Suprapubic skin (tissue), 4 donors: ENCODE measurements at regions not wholly inside any gene's neighbourhood (a gene's known extent, or its start where the extent isn't known, plus 50 kb on each side); places are given as distances from the start of the nearest gene placed in this dataset.

Source experiments
- DNase-seq, 2 donors: peaks; one replicate each; pipeline ENCODE4 v3.0.0-alpha.2; 2019; ENCODE audit warnings: low spot score in 2 of 2
- H3K27ac ChIP-seq: fragments of 200-600 bp; sonication (generic); one replicate; pipeline ENCODE4 v1.5.1; 2019
- H3K27me3 ChIP-seq: fragments of 200-600 bp; sonication (generic); one replicate; pipeline ENCODE4 v1.5.1; 2019
- H3K36me3 ChIP-seq: fragments of 200-600 bp; sonication (generic); one replicate; pipeline ENCODE4 v1.5.1; 2019
- H3K4me1 ChIP-seq: fragments of 200-600 bp; sonication (generic); one replicate; pipeline ENCODE4 v1.5.1; 2019
- H3K4me3 ChIP-seq: fragments of 200-600 bp; sonication (generic); one replicate; pipeline ENCODE4 v1.5.1; 2019; ENCODE audit warnings: mild to moderate bottlenecking
- H3K9me3 ChIP-seq: fragments of 200-600 bp; sonication (generic); one replicate; pipeline ENCODE4 v1.5.1; 2019
- EP300 ChIP-seq: sonication (generic); formaldehyde crosslinking; IDR thresholded peaks from one replicate; pipeline ENCODE4 v1.6.1; 2017; ENCODE audit warnings: antibody characterized with exemption
- POLR2A ChIP-seq, 2 donors: fragments of 450-650 bp; IDR thresholded peaks; one replicate each; pipeline ENCODE4 v1.6.1; 2017; ENCODE audit warnings: antibody characterized with exemption in 2 of 2, mild to moderate bottlenecking in 2 of 2, moderate library complexity in 2 of 2
- POLR2AphosphoS5 ChIP-seq, 3 donors: sonication (generic); formaldehyde crosslinking; IDR thresholded peaks; one replicate each; pipeline ENCODE4 v1.6.1; 2017; ENCODE audit warnings: antibody characterized with exemption in 3 of 3
- WGBS: methylation state at CpG from one replicate; pipeline ENCODE4 v1.1.5; 2018; 5-methylcytosine and 5-hydroxymethylcytosine counted together
- TF ChIP-seq, protein P1 (sequence below), 2 donors: fragments of 200-600 bp in 1 of 2; fragments of 450-650 bp in 1 of 2; sonication (generic) in 1 of 2; IDR thresholded peaks; one replicate each; pipeline ENCODE4 v1.5.1; 2016 to 2019; ENCODE audit warnings: antibody characterized with exemption in 2 of 2, mild to moderate bottlenecking in 1 of 2, moderate library complexity in 1 of 2

DNA sequence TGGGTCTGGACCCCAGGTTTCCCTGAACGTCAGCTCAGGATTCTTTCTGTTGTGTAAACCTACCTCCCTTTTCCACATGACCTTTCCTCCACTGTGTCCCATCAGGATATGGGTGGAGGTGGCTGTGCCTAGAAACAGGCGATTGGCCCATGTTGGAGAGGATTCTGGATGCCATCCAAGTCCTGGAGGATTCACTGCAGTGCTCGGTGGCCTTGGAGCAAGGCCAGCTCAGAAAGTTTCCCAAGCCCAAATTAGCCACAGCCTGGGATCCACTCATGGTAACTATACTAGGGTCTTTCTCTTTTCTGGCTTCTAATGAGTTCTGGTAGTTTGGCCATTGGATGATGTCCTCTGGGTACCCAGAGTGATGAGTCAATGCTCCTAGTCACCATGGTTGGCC, 141.6 kb downstream of the SNX19 start:
- TF ChIP-seq, protein P1, sequence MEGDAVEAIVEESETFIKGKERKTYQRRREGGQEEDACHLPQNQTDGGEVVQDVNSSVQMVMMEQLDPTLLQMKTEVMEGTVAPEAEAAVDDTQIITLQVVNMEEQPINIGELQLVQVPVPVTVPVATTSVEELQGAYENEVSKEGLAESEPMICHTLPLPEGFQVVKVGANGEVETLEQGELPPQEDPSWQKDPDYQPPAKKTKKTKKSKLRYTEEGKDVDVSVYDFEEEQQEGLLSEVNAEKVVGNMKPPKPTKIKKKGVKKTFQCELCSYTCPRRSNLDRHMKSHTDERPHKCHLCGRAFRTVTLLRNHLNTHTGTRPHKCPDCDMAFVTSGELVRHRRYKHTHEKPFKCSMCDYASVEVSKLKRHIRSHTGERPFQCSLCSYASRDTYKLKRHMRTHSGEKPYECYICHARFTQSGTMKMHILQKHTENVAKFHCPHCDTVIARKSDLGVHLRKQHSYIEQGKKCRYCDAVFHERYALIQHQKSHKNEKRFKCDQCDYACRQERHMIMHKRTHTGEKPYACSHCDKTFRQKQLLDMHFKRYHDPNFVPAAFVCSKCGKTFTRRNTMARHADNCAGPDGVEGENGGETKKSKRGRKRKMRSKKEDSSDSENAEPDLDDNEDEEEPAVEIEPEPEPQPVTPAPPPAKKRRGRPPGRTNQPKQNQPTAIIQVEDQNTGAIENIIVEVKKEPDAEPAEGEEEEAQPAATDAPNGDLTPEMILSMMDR (IDR thresholded peaks at IDR 0.05): no peak
- no peak for TF ChIP-seq EP300
- no peak for TF ChIP-seq POLR2A (IDR thresholded peaks at IDR 0.05)
- TF ChIP-seq POLR2AphosphoS5 (IDR thresholded peaks at IDR 0.05): no peak
- H3K4me1 ChIP-seq: peaks cover 38% of the 10 kb centered on the region
- H3K9me3 ChIP-seq: no peaks in the 10 kb centered on the region
- no peak for DNase-seq
- H3K27ac ChIP-seq: no peak overlapping the region
- no peaks in the 10 kb centered on the region for H3K36me3 ChIP-seq
- no peaks in the 10 kb centered on the region for H3K27me3 ChIP-seq
- WGBS: 41% methylated on average over 3 of the region's 3 CpGs
- no peak overlapping the region for H3K4me3 ChIP-seq

DNA sequence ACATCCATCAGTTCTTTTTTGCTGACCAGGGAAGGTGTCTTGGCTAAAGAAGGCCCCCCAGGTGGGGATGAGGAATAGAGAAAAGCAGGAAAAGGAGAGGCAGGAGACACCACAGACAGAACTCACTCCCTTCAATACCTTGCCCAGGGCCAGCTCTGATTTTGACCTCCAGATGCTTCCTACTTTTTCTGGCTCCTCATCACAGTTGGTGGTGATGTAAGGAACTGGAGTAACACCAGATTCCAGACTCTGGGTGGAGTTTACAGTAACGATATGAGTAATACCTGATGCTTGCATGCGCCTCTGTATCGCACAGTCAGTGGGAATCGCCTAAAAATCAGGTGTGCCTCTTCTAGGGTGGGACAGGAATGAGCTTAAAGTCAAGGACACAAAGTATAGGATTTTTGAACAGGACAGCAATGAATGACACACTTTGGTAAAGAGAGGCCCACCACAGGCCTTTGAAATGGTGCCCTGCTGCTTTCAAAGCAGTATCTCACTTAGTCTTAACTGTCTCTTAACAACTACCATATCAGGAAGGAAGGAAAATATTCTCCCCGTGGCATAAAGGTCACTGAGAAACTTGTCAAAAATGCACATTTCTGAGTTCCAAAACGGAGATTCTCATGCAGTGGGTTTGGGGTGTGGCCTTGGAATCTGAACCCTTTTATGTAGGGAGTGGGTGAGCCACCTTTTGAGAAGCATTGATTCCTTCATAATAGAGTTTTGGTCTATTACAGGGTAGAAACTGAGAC, 140.8 kb downstream of the SNX19 start:
- Histone ChIP-seq H3K9me3 (no peaks in the 10 kb centered on the region), H3K36me3 (no peaks in the 10 kb centered on the region), H3K4me3 (no peak overlapping the region), H3K27me3 (no peaks in the 10 kb centered on the region), H3K4me1 (peaks cover 38% of the 10 kb centered on the region), H3K27ac (no peak overlapping the region)
- TF ChIP-seq, protein P1 (IDR thresholded peaks at IDR 0.05): no peak
- TF ChIP-seq EP300 (no peak), POLR2AphosphoS5 (IDR thresholded peaks at IDR 0.05) (no peak), POLR2A (IDR thresholded peaks at IDR 0.05) (no peak)
- 52% methylated on average over 6 of the region's 6 CpGs for WGBS
- DNase-seq: no peak

DNA sequence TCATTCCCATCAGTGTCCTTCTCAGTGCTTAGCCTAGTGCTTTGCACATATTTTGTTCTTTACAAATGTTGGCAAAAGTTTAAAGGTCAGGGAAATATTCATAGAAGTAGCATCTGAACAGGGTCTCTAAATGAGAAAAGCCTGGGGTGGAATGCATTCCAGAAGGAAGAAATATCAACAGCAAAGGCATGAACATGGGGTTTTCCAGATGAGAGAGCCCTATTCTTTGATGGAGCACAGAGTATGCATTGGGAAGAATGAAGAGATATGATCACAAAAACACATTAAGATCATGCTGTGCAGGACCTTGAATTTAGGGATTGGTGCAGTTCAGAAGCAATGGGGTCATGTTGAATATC, 140.2 kb downstream of the SNX19 start:
- no peak for TF ChIP-seq EP300
- TF ChIP-seq POLR2A (IDR thresholded peaks at IDR 0.05): no peak
- TF ChIP-seq, protein P1 (IDR thresholded peaks at IDR 0.05): no peak
- no peak for TF ChIP-seq POLR2AphosphoS5 (IDR thresholded peaks at IDR 0.05)
- no peaks in the 10 kb centered on the region for H3K9me3 ChIP-seq
- no peak overlapping the region for H3K4me3 ChIP-seq

DNA sequence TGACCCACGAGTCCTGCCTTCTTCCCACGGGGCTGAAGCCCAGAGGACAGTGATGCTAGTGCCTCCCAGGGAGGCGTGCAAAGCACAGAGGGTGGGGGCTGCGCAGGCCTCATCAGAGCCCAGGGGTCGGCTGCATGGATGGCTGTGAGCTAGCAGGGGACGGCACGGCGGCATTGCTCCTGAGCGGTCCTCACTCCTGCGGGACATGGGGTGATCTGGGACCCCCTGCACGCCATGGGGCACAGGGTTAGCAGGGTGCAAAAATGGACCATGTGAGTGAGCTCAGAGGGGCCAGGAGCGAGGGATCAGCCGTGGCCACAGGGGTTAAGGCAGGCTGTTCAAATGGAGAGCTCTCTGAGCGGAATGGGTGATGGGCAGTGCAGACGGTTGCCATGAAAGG, 138.3 kb downstream of the SNX19 start:
- DNase-seq: no peak
- no peak for TF ChIP-seq EP300
- TF ChIP-seq, protein P1 (IDR thresholded peaks at IDR 0.05): no peak
- TF ChIP-seq POLR2A (IDR thresholded peaks at IDR 0.05): no peak
- TF ChIP-seq POLR2AphosphoS5 (IDR thresholded peaks at IDR 0.05): no peak
- 91% methylated on average over 15 of the region's 15 CpGs for WGBS
- no peaks in the 10 kb centered on the region for H3K27me3 ChIP-seq
- no peak overlapping the region for H3K4me3 ChIP-seq
- H3K4me1 ChIP-seq: peaks cover 23% of the 10 kb centered on the region
- H3K27ac ChIP-seq: no peak overlapping the region
- no peaks in the 10 kb centered on the region for H3K9me3 ChIP-seq
- no peaks in the 10 kb centered on the region for H3K36me3 ChIP-seq

More for the DNA sequence above, 140.2 kb downstream of the SNX19 start:
- no peaks in the 10 kb centered on the region for H3K27me3 ChIP-seq
- H3K36me3 ChIP-seq: no peaks in the 10 kb centered on the region
- H3K27ac ChIP-seq: no peak overlapping the region
- DNase-seq: no peak
- H3K4me1 ChIP-seq: peaks cover 38% of the 10 kb centered on the region

DNA sequence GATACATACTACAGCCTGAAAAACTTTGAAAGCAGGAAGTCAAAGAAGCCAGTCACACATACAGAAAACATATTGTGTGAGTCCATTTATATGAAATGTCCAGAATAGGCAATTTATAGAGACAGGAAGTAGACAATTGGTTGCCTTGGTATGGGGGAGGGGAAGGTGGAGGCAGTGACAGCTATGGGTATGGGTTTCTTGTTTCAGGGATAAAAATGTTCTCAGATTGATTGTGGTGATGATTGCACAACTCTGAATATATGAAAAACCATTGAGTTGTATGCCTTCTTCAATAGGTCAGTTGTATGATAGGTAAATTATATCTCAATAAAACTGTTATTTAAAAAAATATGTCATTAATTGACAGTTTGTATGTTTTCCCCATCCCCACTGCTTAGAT, 137.6 kb downstream of the SNX19 start:
- TF ChIP-seq EP300 (no peak), POLR2AphosphoS5 (IDR thresholded peaks at IDR 0.05) (no peak), POLR2A (IDR thresholded peaks at IDR 0.05) (no peak)
- TF ChIP-seq, protein P1 (IDR thresholded peaks at IDR 0.05): no peak
- H3K9me3 ChIP-seq: no peaks in the 10 kb centered on the region
- no peaks in the 10 kb centered on the region for H3K27me3 ChIP-seq
- no peak overlapping the region for H3K4me3 ChIP-seq
- no peaks in the 10 kb centered on the region for H3K36me3 ChIP-seq
- H3K4me1 ChIP-seq: peaks cover 19% of the 10 kb centered on the region
- DNase-seq: no peak
- no peak overlapping the region for H3K27ac ChIP-seq
